ENCODE measurements at regions not wholly inside any gene's neighbourhood (a gene's known extent, or its start where the extent isn't known, plus 50 kb on each side); places are given as distances from the start of the nearest gene placed in this dataset.

GRCh38 chr7:140247559-140247958, 70.8 kb upstream of the KDM7A start:
- Histone ChIP-seq H3K27ac (ENCODE audit: insufficient read depth, low read length) (no peak overlapping the region), H3K27me3 (ENCODE audit: control insufficient read depth, insufficient read depth, low read length) (peaks cover 2% of the 10 kb centered on the region), H3K36me3 (ENCODE audit: control insufficient read depth, insufficient read depth, low read length) (no peaks in the 10 kb centered on the region), H3K79me2 (ENCODE audit: control insufficient read depth, insufficient read depth, low read length) (no peaks in the 10 kb centered on the region), H4K20me1 (ENCODE audit: control insufficient read depth, extremely low read depth, insufficient read depth, low read length) (no peaks in the 10 kb centered on the region), H3K4me1 (ENCODE audit: control insufficient read depth, extremely low read depth, insufficient read depth, low read length) (no peaks in the 10 kb centered on the region), H3K9ac (ENCODE audit: insufficient read depth, low read length) (no peak overlapping the region), H3K4me3 (replicated peaks in 1 of 4; ENCODE audit: control extremely low read depth in 1 of 4, insufficient read depth in 1 of 4, low read depth in 3 of 4, low read length in 4 of 4) (no peak overlapping the region), H2AFZ (ENCODE audit: low read length) (no peak overlapping the region), H3K4me2 (ENCODE audit: extremely low read depth, insufficient read depth, low read length) (no peak overlapping the region), H3K9me3 (ENCODE audit: control insufficient read depth, insufficient read depth, low read depth, low read length) (no peaks in the 10 kb centered on the region)
- DNase-seq (ENCODE audit: low read depth in 2 of 2), result no peak
- no peak for TF ChIP-seq EZH2 (IDR thresholded peaks at IDR 0.05; ENCODE audit: low read length, missing control alignments)
- no peak for TF ChIP-seq CTCF (conservative IDR thresholded peaks at IDR 0.05 in 1 of 2, IDR thresholded peaks at IDR 0.05 in 1 of 2; ENCODE audit: low read depth in 1 of 2, low read length in 2 of 2)

GRCh38 chr7:140245611-140246105, 68.9 kb upstream of the KDM7A start:
- H3K27me3 ChIP-seq (ENCODE audit: control insufficient read depth, insufficient read depth, low read length), result peaks cover 2% of the 10 kb centered on the region

More at GRCh38 chr7:140245611-140246105, 68.9 kb upstream of the KDM7A start:
- H3K27ac ChIP-seq (ENCODE audit: insufficient read depth, low read length), result no peak overlapping the region
- TF ChIP-seq EZH2 (IDR thresholded peaks at IDR 0.05; ENCODE audit: low read length, missing control alignments) (no peak), CTCF (conservative IDR thresholded peaks at IDR 0.05 in 1 of 2, IDR thresholded peaks at IDR 0.05 in 1 of 2; ENCODE audit: low read depth in 1 of 2, low read length in 2 of 2) (no peak)
- no peak overlapping the region for H2AFZ ChIP-seq (ENCODE audit: low read length)
- H3K9ac ChIP-seq (ENCODE audit: insufficient read depth, low read length), result no peak overlapping the region
- H3K9me3 ChIP-seq (ENCODE audit: control insufficient read depth, insufficient read depth, low read depth, low read length), result no peaks in the 10 kb centered on the region
- H4K20me1 ChIP-seq (ENCODE audit: control insufficient read depth, extremely low read depth, insufficient read depth, low read length), result no peaks in the 10 kb centered on the region
- no peak for DNase-seq (ENCODE audit: low read depth in 2 of 2)
- H3K79me2 ChIP-seq (ENCODE audit: control insufficient read depth, insufficient read depth, low read length), result no peaks in the 10 kb centered on the region
- H3K4me2 ChIP-seq (ENCODE audit: extremely low read depth, insufficient read depth, low read length), result no peak overlapping the region
- no peak overlapping the region for H3K4me3 ChIP-seq (replicated peaks in 1 of 4; ENCODE audit: control extremely low read depth in 1 of 4, insufficient read depth in 1 of 4, low read depth in 3 of 4, low read length in 4 of 4)
- H3K4me1 ChIP-seq (ENCODE audit: control insufficient read depth, extremely low read depth, insufficient read depth, low read length), result no peaks in the 10 kb centered on the region
- no peaks in the 10 kb centered on the region for H3K36me3 ChIP-seq (ENCODE audit: control insufficient read depth, insufficient read depth, low read length)
